ENCODE measurements at regions not wholly inside any gene's neighbourhood (a gene's known extent, or its start where the extent isn't known, plus 50 kb on each side); places are given as distances from the start of the nearest gene placed in this dataset.
A peak's percentile ranks its signal among the peaks of the same experiment; 100 is the strongest.
"Not testable (repeated sequence)": the region's sequence is repeated elsewhere in the genome, so short reads cannot be mapped to it uniquely, and the experiment has no call there.

DNA sequence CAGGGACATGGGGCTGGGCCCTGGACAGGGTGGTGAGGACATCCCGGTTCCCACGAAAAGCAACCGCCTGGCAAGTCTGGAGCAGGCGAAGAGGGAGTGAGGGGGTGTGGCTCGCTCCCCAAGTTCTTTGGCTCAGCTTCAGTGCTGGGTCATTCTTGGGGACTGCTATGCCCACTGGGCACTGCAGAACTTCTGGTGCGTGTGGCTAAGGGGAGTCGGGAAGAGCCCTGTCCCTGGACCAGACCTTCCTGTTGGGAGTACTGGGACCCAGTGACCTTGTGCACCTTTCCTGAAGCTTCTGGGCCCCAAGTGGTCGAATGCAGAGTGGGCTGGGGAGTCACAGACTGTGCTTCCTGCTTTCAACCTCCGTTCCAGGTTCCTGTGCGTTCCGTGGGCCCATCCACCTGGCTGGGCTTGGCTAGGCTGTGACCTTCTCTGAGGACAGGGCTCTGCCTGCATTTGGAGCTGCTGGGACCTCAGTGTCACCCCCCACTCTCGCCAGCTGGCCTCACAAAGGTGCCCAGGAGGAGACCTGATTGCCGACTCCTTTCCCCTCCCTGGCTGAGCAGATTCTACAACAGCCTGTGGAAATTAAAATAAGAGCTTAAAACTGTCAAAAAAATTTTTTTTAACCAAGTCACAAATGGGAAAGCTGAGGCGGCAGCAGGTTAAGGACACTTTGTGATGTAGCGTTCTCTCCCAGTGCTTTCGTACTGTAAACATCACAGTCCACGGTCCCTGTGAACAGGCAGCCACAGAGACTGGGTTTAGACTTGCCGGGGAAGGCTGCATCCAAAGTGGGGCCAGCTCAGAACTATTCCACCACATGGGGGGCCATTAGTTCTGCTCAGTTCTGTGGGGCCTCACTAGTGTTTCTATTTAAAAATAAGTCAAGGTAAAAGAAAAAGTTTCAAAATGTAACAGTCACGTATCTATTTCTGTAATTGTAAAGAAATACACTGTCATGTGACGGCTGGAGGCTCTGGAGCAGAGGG lies 63.8 kb upstream of the WNT7B start:
- peak; percentile 16 for DNase-seq

GRCh38 chr22:46041642-46042041 lies 64.7 kb upstream of the WNT7B start:
- peak; percentile 11 for DNase-seq

DNA sequence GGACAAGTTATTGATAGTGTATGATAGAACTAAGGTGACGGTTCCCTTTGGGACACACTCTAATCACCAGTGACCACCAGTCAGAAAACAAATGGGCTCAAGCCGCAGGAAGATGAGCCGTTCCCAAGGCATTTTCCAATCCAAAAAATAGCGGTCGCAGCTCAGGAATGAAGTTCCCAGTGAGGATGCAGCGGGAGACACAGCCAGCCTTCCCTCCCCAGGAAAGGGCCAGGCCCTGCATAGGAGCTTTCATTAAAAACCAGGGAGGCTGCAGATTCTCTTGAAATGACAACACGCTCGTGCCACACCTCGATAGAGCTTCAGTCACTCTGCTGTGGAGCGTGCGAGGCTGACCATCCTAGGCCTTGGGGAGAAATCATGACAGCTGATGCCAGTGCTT lies 65.8 kb upstream of the WNT7B start:
- DNase-seq, result peak; percentile 13

DNA sequence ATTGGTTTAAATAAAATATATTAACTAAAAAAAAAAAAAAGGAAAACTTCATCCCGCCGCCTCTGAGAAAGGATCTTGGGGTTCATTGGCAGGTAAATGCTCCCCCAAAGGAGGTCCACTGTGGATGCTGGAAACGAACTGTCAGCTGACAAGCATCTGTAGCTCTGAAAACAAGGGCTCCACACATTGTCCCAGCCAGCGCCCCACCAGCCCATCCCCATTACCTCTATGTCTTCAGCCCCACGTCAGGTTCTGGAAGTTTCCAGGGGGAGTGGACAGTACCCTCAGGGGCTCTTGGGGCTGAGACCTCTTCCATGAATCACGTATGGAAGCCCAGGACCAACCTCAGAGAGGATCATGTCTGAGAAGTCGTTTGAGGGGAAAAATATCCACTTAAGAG lies 66.4 kb upstream of the WNT7B start:
- DNase-seq, result peak; percentile 19

- DNase-seq, result peak; percentile 25
Observed at GRCh38 chr22:46043816-46044620, 67.1 kb upstream of the WNT7B start.

- peak; percentile 71 for DNase-seq
Observed at GRCh38 chr22:46044621-46045458, 67.9 kb upstream of the WNT7B start.

- peak; percentile 33 for DNase-seq
Observed at GRCh38 chr22:46045459-46046298, 68.7 kb upstream of the WNT7B start.

GRCh38 chr22:46046299-46046685 lies 69.3 kb upstream of the WNT7B start:
- no peak for DNase-seq

DNA sequence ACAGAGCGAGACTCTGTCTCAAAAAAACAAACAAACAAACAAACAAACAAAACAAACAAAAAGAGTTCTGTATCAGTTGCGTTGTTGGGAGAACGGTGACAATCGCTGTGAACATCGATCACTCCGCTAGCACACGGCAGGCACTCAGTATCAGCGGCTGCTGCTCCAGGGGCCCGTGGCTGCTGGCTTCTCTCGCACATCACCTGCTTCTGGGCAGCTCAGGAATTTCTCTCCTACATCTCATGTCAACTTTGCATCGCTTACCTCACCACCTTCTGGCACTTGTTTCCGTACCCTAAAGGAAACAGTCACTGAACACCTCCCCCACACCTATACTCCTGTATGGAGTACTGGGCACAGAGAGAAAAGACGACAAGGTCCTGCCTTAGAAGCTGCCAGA lies 70.3 kb upstream of the WNT7B start:
- peak; percentile 10 for DNase-seq

DNA sequence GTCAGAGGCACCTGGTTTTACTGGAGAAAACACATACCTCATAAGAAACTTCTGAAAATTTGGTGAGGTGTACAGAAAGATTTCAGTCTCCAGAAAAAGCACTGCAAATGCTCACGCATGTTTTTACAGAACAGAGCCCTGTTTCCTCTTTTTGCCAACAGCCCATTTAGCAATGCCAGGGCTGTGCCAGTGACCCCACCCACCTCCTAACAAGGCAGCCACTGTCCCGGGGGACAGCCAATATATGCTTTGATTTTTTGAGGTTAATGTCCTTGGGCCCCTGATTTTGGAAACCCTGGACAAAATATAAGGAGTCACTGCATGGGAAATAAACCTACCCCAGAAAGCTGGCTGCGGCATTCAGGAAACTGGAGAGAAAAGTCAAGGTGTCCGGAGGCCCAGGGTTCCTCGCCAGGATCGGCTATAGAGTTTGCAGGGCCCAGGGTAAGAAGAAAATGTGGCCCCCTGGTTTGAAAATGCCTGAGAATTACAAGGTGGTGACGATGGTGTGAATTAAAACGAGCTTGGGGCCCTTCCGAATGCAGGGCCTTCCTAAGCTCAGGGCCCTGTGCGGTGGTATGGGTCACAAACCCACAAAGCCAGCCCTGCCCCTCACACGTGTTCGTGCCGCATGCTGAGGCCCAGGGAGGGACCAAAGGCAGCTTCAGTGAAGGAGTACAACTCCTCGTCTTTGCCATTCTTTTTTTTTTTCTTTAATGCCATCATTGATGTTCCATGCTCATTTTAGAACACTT lies 71.1 kb upstream of the WNT7B start:
- peak; percentile 31 for DNase-seq

GRCh38 chr22:46048661-46049060 lies 71.7 kb upstream of the WNT7B start:
- not testable (repeated sequence) for DNase-seq

- DNase-seq, result peak; percentile 8
Observed at GRCh38 chr22:46049726-46050450, 72.9 kb upstream of the WNT7B start.

DNA sequence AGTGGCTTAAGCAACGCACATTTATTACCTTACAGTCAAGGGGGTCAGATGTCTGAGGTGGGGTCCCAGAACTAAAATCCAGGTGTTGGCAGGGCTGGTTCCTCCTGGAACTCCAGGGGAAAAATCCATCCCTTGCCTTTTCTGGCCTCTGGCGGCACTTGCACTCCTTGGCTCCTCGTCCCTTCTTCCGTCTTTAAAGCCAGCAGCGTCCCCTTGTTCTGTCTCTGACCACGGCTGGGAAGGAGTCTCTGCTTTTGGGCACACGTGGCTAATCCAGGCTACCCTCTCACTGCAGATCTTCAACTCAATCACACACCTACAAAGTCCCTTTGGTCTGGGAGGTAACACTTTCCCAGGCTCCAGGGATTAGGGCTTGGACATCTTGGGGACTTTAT lies 73.5 kb upstream of the WNT7B start:
- peak; percentile 6 for DNase-seq

- peak; percentile 15 for DNase-seq
Observed at GRCh38 chr22:46050916-46051614, 74.1 kb upstream of the WNT7B start.

DNA sequence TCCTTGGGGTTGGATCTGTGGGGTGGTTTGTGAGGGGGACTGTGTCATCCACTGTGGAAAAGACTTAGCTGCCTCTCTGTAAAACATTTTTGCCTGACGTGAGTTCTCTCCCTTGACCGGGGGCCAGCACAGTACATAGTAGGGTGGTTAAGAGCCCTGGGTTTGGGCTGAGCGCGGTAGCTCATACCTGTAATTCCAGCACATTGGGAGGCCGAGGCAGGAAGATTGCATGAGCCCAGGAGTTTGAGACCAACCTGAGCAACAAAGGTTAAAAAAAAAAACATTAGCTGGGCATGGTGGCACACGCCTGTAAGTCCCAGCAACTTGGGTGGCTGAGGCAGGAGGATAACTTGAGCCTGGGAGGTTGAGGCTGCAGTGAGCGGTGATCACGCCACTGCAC lies 74.7 kb upstream of the WNT7B start:
- no peak for DNase-seq

GRCh38 chr22:46052331-46052771 lies 75.4 kb upstream of the WNT7B start:
- DNase-seq, result peak; percentile 40

- DNase-seq, result no peak
Observed at GRCh38 chr22:46052801-46053562, 76.0 kb upstream of the WNT7B start.

- DNase-seq, result peak; percentile 79
Observed at GRCh38 chr22:46053563-46054090, 76.7 kb upstream of the WNT7B start.
